ENCODE measurements at regions not wholly inside any gene's neighbourhood (a gene's known extent, or its start where the extent isn't known, plus 50 kb on each side); places are given as distances from the start of the nearest gene placed in this dataset.

DNA sequence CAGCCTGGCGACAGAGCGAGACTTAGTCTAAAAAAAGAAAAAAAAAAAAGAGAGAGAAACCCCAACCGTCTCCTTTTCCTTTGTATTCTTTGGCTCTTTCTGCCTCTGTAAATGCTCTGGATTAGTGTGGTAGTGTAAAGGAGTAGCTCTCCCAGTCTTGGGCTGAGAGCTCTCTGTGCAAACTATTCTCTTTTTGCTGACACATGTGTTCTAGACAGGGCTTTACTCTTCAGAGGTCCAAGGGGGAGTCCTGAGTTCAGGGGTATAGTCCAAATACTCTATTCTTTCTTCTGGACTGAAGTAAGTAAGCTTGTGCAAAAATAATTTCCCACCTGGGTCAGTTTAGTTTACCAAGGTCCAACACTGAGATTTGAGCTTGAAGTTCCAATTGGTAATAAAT lies 183.8 kb upstream of the KCNK2 start:
- TF ChIP-seq POLR2A (IDR thresholded peaks at IDR 0.05; ENCODE audit: low read depth, low read length): no peak
- TF ChIP-seq TAF1 (IDR thresholded peaks at IDR 0.05; ENCODE audit: borderline replicate concordance, low read depth, low read length): no peak
